IMR-90 (cell line): ENCODE measurements at regions not wholly inside any gene's neighbourhood (a gene's known extent, or its start where the extent isn't known, plus 50 kb on each side); places are given as distances from the start of the nearest gene placed in this dataset.

ENCODE experiments used
- ATAC-seq: fragments of 200-7000 bp; cut with Tn5 transposase; 2 replicates; pipeline ENCODE4 v1.9.1; 2020; ENCODE audit warnings: low read depth, mild to moderate bottlenecking, moderate library complexity
- BruUV-seq: library from RNA; stranded (reverse); fragments of 400-500 nt; replicated peaks from 2 replicates; lab custom pipeline; 2021; lab: Mats Ljungman, UMichigan
- CTCF ChIA-PET: fragments of 300-600 bp; formaldehyde crosslinking; extraction: SDS; loops from one replicate; lab custom pipeline; 2021; ENCODE audit warnings: antibody characterized with exemption; lab: Yijun Ruan, JAX
- POLR2A ChIA-PET: fragments of 300-600 bp; sonication (Branson Sonifier 250); formaldehyde crosslinking; loops from one replicate; lab custom pipeline; 2022; ENCODE audit warnings: antibody characterized with exemption; ENCODE audit not compliant: unreplicated experiment; lab: Charles Lee
- DNase-seq: peaks from one replicate; pipeline ENCODE4 v3.0.0; 2013
- H2AFZ ChIP-seq: replicated peaks from 2 replicates; pipeline ENCODE3; 2013; ENCODE audit warnings: low read length, mild to moderate bottlenecking; ENCODE audit not compliant: poor library complexity
- H2AK5ac ChIP-seq: 2 replicates; pipeline ENCODE4 v1.6.1; 2013; ENCODE audit warnings: low read depth, low read length, inconsistent platforms
- H2AK9ac ChIP-seq: replicated peaks from 2 replicates; pipeline ENCODE3; 2013; ENCODE audit warnings: mild to moderate bottlenecking, low read depth, low read length, moderate library complexity; ENCODE audit not compliant: poor library complexity
- H2BK120ac ChIP-seq: 2 replicates; pipeline ENCODE4 v1.6.1; 2013; ENCODE audit warnings: low read depth, low read length, inconsistent platforms
- H2BK15ac ChIP-seq: 3 replicates; pipeline ENCODE4 v1.6.1; 2013; ENCODE audit warnings: low read depth, low read length, inconsistent platforms
- H2BK20ac ChIP-seq: 2 replicates; pipeline ENCODE4 v1.6.1; 2013; ENCODE audit warnings: low read depth, mild to moderate bottlenecking, inconsistent platforms, low read length, moderate library complexity
- H2BK5ac ChIP-seq: 2 replicates; pipeline ENCODE4 v1.6.1; 2013; ENCODE audit warnings: mild to moderate bottlenecking, low read depth, low read length, inconsistent platforms; ENCODE audit not compliant: poor library complexity, severe bottlenecking
- H3K14ac ChIP-seq: replicated peaks from 2 replicates; pipeline ENCODE4 v1.6.1; 2013; ENCODE audit warnings: low read depth, low read length, inconsistent platforms
- H3K18ac ChIP-seq: 2 replicates; pipeline ENCODE4 v1.6.1; 2013; ENCODE audit warnings: low read depth, low read length, control low read depth
- H3K23ac ChIP-seq: 2 replicates; pipeline ENCODE4 v1.6.1; 2013; ENCODE audit warnings: low read depth, low read length, inconsistent platforms
- H3K27ac ChIP-seq: 2 replicates; pipeline ENCODE4 v1.5.1; 2013; ENCODE audit warnings: mild to moderate bottlenecking, control low read depth, low read length; ENCODE audit not compliant: insufficient read depth
- H3K27me3 ChIP-seq: 2 replicates; pipeline ENCODE4 v1.6.1; 2013; ENCODE audit warnings: low read length; ENCODE audit not compliant: control insufficient read depth, insufficient read depth
- H3K36me3 ChIP-seq: 2 replicates; pipeline ENCODE4 v1.6.1; 2013; ENCODE audit warnings: low read length, mixed read lengths; ENCODE audit not compliant: control insufficient read depth, insufficient read depth
- H3K4ac ChIP-seq: 2 replicates; pipeline ENCODE4 v1.6.1; 2013; ENCODE audit warnings: low read depth, low read length, inconsistent platforms
- H3K4me1 ChIP-seq: 2 replicates; pipeline ENCODE4 v1.6.1; 2013; ENCODE audit warnings: low read length, mixed read lengths; ENCODE audit not compliant: control insufficient read depth, insufficient read depth
- H3K4me2 ChIP-seq: 2 replicates; pipeline ENCODE4 v1.6.1; 2013; ENCODE audit warnings: low read depth, mild to moderate bottlenecking, control low read depth, low read length, moderate library complexity
- H3K4me3 ChIP-seq: 2 replicates; pipeline ENCODE4 v1.5.1; 2013; ENCODE audit warnings: low read depth, mild to moderate bottlenecking, control low read depth, low read length, moderate library complexity; ENCODE audit not compliant: insufficient read depth
- H3K56ac ChIP-seq: 2 replicates; pipeline ENCODE4 v1.6.1; 2013; ENCODE audit warnings: low read length, inconsistent platforms; ENCODE audit not compliant: insufficient read depth; ENCODE audit errors: extremely low read depth
- H3K79me1 ChIP-seq, 2 experiments: 2 replicates each; pipeline ENCODE4 v1.6.1; 2013; ENCODE audit warnings: low read length in 2 of 2, inconsistent platforms in 1 of 2, low read depth in 1 of 2
- H3K9ac ChIP-seq: 2 replicates; pipeline ENCODE4 v1.6.1; 2013; ENCODE audit warnings: low read depth, low read length, control low read depth
- H3K9me1 ChIP-seq: 2 replicates; pipeline ENCODE4 v1.6.1; 2013; ENCODE audit warnings: low read length, inconsistent platforms; ENCODE audit not compliant: insufficient read depth
- H3K9me3 ChIP-seq: 2 replicates; pipeline ENCODE4 v1.6.1; 2013; ENCODE audit warnings: low read length; ENCODE audit not compliant: control insufficient read depth, insufficient read depth
- H4K20me1 ChIP-seq: 2 replicates; pipeline ENCODE4 v1.6.1; 2013; ENCODE audit warnings: low read length, inconsistent platforms; ENCODE audit not compliant: insufficient read depth
- H4K5ac ChIP-seq: 2 replicates; pipeline ENCODE4 v1.6.1; 2013; ENCODE audit warnings: mild to moderate bottlenecking, low read depth, low read length, control low read depth
- H4K8ac ChIP-seq, 2 experiments: 2 replicates each; pipeline ENCODE4 v1.6.1; 2013; ENCODE audit warnings: low read depth in 2 of 2, low read length in 2 of 2, control low read depth in 1 of 2, inconsistent platforms in 1 of 2
- H4K91ac ChIP-seq: 2 replicates; pipeline ENCODE4 v1.6.1; 2013; ENCODE audit warnings: low read depth, low read length, inconsistent platforms; ENCODE audit not compliant: insufficient read depth
- BHLHE40 ChIP-seq: fragments of 150-350 bp; IDR thresholded peaks from 2 replicates; pipeline ENCODE4 v1.6.1; 2016; ENCODE audit warnings: mild to moderate bottlenecking, low read depth, low read length
- CEBPB ChIP-seq: IDR thresholded peaks from 2 replicates; pipeline ENCODE4 v1.6.1; 2012; ENCODE audit warnings: low read depth, low read length, improper control_type of control experiment
- CHD1 ChIP-seq: IDR thresholded peaks from 2 replicates; pipeline ENCODE4 v1.6.1; 2012; ENCODE audit warnings: low read depth, low read length, improper control_type of control experiment
- CTCF ChIP-seq: conservative IDR thresholded peaks from 2 replicates; pipeline ENCODE4 v1.5.1; 2012; ENCODE audit warnings: mild to moderate bottlenecking, low read depth, low read length, improper control_type of control experiment
- ELK1 ChIP-seq: fragments of 150-350 bp; IDR thresholded peaks from 2 replicates; pipeline ENCODE4 v1.6.1; 2016; ENCODE audit warnings: low read depth, mild to moderate bottlenecking, low read length, moderate library complexity, borderline replicate concordance
- FOS ChIP-seq: fragments of 150-350 bp; IDR thresholded peaks from 2 replicates; pipeline ENCODE4 v1.6.1; 2016; ENCODE audit warnings: low read depth, low read length
- MAZ ChIP-seq: IDR thresholded peaks from 2 replicates; pipeline ENCODE4 v1.6.1; 2012; ENCODE audit warnings: low read depth, mild to moderate bottlenecking, low read length, improper control_type of control experiment, moderate library complexity, borderline replicate concordance
- MXI1 ChIP-seq: IDR thresholded peaks from 2 replicates; pipeline ENCODE4 v1.6.1; 2012; ENCODE audit warnings: low read depth, mild to moderate bottlenecking, low read length, moderate library complexity, borderline replicate concordance
- NFE2L2 ChIP-seq: fragments of 150-350 bp; IDR thresholded peaks from 2 replicates; pipeline ENCODE4 v1.6.1; 2016; ENCODE audit warnings: low read depth, mild to moderate bottlenecking, low read length
- POLR2A ChIP-seq: IDR thresholded peaks from 2 replicates; pipeline ENCODE4 v1.6.1; 2012; ENCODE audit warnings: mild to moderate bottlenecking, low read depth, low read length
- RAD21 ChIP-seq: IDR thresholded peaks from 2 replicates; pipeline ENCODE4 v1.6.1; 2012; ENCODE audit warnings: low read length, improper control_type of control experiment
- RCOR1 ChIP-seq: IDR thresholded peaks from 2 replicates; pipeline ENCODE4 v1.6.1; 2012; ENCODE audit warnings: mild to moderate bottlenecking, low read length, improper control_type of control experiment; ENCODE audit not compliant: insufficient replicate concordance
- RFX5 ChIP-seq: IDR thresholded peaks from 2 replicates; pipeline ENCODE4 v1.8.0; 2012; ENCODE audit warnings: low read depth, mild to moderate bottlenecking, low read length, moderate library complexity
- SMC3 ChIP-seq: fragments of 150-350 bp; IDR thresholded peaks from 2 replicates; pipeline ENCODE4 v1.6.1; 2016; ENCODE audit warnings: low read depth, mild to moderate bottlenecking, antibody characterized with exemption, low read length, moderate library complexity
- WGBS, 2 experiments: methylation state at CpG; one replicate each; pipeline versions ENCODE4 v1.1.5 to v1.1.7; 2013; ENCODE audit warnings: missing lambda C conversion rate in 2 of 2; ENCODE audit not compliant: insufficient read length in 1 of 2; ENCODE audit errors: extremely low coverage in 2 of 2; 5-methylcytosine and 5-hydroxymethylcytosine counted together
- dilution Hi-C: fragments of 300-500 bp; cut with HindIII; formaldehyde crosslinking; loops from one replicate; pipeline ENCODE4 v1.14.3; 2018; ENCODE audit warnings: low sequenced_read_pairs; ENCODE audit not compliant: unreplicated experiment
- in situ Hi-C: fragments of 300-500 bp; cut with MboI; formaldehyde crosslinking; loops from 3 replicates; pipeline ENCODE4 v1.14.3; 2019; ENCODE audit warnings: low sequenced_read_pairs, inconsistent platforms, mixed read lengths
- intact Hi-C: fragments of 100-400 bp; cut with micrococcal nuclease; formaldehyde crosslinking; loops from 2 replicates; pipeline ENCODE4 v1.10.0; 2022
- TF ChIP-seq, protein P1 (sequence below): fragments of 150-350 bp; IDR thresholded peaks from 2 replicates; pipeline ENCODE4 v1.6.1; 2017; ENCODE audit warnings: mild to moderate bottlenecking, antibody characterized with exemption, low read length, low read depth

- no CpG with 5 or more reads among the region's 3 CpGs for WGBS, 2 experiments
Measured at GRCh38 chr2:183825710-183826109, 701.5 kb downstream of the NUP35 start.

More at GRCh38 chr2:183825710-183826109, 701.5 kb downstream of the NUP35 start:
- DNase-seq, result no peak
- no peak overlapping the region for H3K14ac ChIP-seq
- H4K20me1 ChIP-seq, result no peaks in the 10 kb centered on the region
- no peak overlapping the region for H3K9ac ChIP-seq
- H2AK9ac ChIP-seq, result no peak overlapping the region
- H4K5ac ChIP-seq, result no peak overlapping the region
- H3K4me2 ChIP-seq, result no peak overlapping the region
- H3K18ac ChIP-seq, result no peak overlapping the region
- no peak overlapping the region for H2AFZ ChIP-seq
- POLR2A ChIA-PET, result no interaction called here
- intact Hi-C loops (no loop called here), dilution Hi-C loops (no loop called here), in situ Hi-C loops (no loop called here)
- H2BK120ac ChIP-seq, result no peak overlapping the region
- no peak overlapping the region for H4K8ac ChIP-seq
- no peak overlapping the region for H4K91ac ChIP-seq
- ATAC-seq, result no peak
- H3K27ac ChIP-seq, result no peak overlapping the region
- H2BK20ac ChIP-seq, result no peak overlapping the region
- no peaks in the 10 kb centered on the region for H3K79me1 ChIP-seq
- no peaks in the 10 kb centered on the region for H3K36me3 ChIP-seq
- H3K9me1 ChIP-seq, result no peaks in the 10 kb centered on the region
- no peak overlapping the region for H2AK5ac ChIP-seq
- no peak overlapping the region for H2BK15ac ChIP-seq
- H3K27me3 ChIP-seq, result no peaks in the 10 kb centered on the region
- CTCF ChIA-PET, result no interaction called here
- H2BK5ac ChIP-seq, result no peak overlapping the region
- no peak overlapping the region for H3K56ac ChIP-seq
- no TSS peak for BruUV-seq
- peaks cover 8% of the 10 kb centered on the region for H3K9me3 ChIP-seq
- H3K4ac ChIP-seq, result no peak overlapping the region
- no peak for TF ChIP-seq RCOR1
- no peak for TF ChIP-seq MXI1
- TF ChIP-seq BHLHE40, result no peak
- no peak for TF ChIP-seq RAD21
- TF ChIP-seq FOS, result no peak
- no peak for TF ChIP-seq CTCF
- TF ChIP-seq NFE2L2, result no peak
- TF ChIP-seq CEBPB, result no peak
- TF ChIP-seq, protein P1, sequence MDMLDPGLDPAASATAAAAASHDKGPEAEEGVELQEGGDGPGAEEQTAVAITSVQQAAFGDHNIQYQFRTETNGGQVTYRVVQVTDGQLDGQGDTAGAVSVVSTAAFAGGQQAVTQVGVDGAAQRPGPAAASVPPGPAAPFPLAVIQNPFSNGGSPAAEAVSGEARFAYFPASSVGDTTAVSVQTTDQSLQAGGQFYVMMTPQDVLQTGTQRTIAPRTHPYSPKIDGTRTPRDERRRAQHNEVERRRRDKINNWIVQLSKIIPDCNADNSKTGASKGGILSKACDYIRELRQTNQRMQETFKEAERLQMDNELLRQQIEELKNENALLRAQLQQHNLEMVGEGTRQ, result no peak
- no peak for TF ChIP-seq MAZ
- TF ChIP-seq SMC3, result no peak
- no peak for TF ChIP-seq POLR2A
- no peak for TF ChIP-seq RFX5
- TF ChIP-seq ELK1, result no peak
- TF ChIP-seq CHD1, result no peak
- no peak overlapping the region for H3K23ac ChIP-seq
- no peaks in the 10 kb centered on the region for H3K4me1 ChIP-seq
- no peak overlapping the region for H3K4me3 ChIP-seq
